ENCODE measurements at regions not wholly inside any gene's neighbourhood (a gene's known extent, or its start where the extent isn't known, plus 50 kb on each side); places are given as distances from the start of the nearest gene placed in this dataset.

- DNase-seq (ENCODE audit: low read depth), result no peak
Measured at GRCh38 chr9:18074041-18074440, 399.9 kb upstream of the ADAMTSL1 start.

- no peak for DNase-seq (ENCODE audit: low read depth)
Measured at GRCh38 chr9:18075253-18075952, 398.6 kb upstream of the ADAMTSL1 start.

- DNase-seq (ENCODE audit: low read depth), result no peak
Measured at GRCh38 chr9:18077941-18078678, 395.8 kb upstream of the ADAMTSL1 start.

- no peak for DNase-seq (ENCODE audit: low read depth)
Measured at GRCh38 chr9:18092138-18092537, 381.8 kb upstream of the ADAMTSL1 start.

- DNase-seq (ENCODE audit: low read depth), result no peak
Measured at GRCh38 chr9:18106006-18106560, 367.9 kb upstream of the ADAMTSL1 start.

GRCh38 chr9:18109675-18110074, 364.3 kb upstream of the ADAMTSL1 start:
- DNase-seq (ENCODE audit: low read depth), result no peak

GRCh38 chr9:18111146-18111545, 362.8 kb upstream of the ADAMTSL1 start:
- no peak for DNase-seq (ENCODE audit: low read depth)

- no peak for DNase-seq (ENCODE audit: low read depth)
Measured at GRCh38 chr9:18114559-18115475, 359.1 kb upstream of the ADAMTSL1 start.

GRCh38 chr9:18118268-18118667, 355.7 kb upstream of the ADAMTSL1 start:
- no peak for DNase-seq (ENCODE audit: low read depth)

- DNase-seq (ENCODE audit: low read depth), result no peak
Measured at GRCh38 chr9:18122171-18122570, 351.8 kb upstream of the ADAMTSL1 start.

- no peak for DNase-seq (ENCODE audit: low read depth)
Measured at GRCh38 chr9:18124760-18125159, 349.2 kb upstream of the ADAMTSL1 start.

- DNase-seq (ENCODE audit: low read depth), result no peak
Measured at GRCh38 chr9:18126831-18127498, 347.0 kb upstream of the ADAMTSL1 start.

GRCh38 chr9:18127499-18127875, 346.5 kb upstream of the ADAMTSL1 start:
- DNase-seq (ENCODE audit: low read depth), result no peak

GRCh38 chr9:18129809-18130334, 344.1 kb upstream of the ADAMTSL1 start:
- DNase-seq (ENCODE audit: low read depth), result no peak

GRCh38 chr9:18136354-18136994, 337.5 kb upstream of the ADAMTSL1 start:
- no peak for DNase-seq (ENCODE audit: low read depth)

- DNase-seq (ENCODE audit: low read depth), result no peak
Measured at GRCh38 chr9:18137815-18138214, 336.1 kb upstream of the ADAMTSL1 start.

GRCh38 chr9:18138656-18139055, 335.3 kb upstream of the ADAMTSL1 start:
- no peak for DNase-seq (ENCODE audit: low read depth)

- DNase-seq (ENCODE audit: low read depth), result no peak
Measured at GRCh38 chr9:18141681-18142080, 332.3 kb upstream of the ADAMTSL1 start.

GRCh38 chr9:18143073-18143745, 330.7 kb upstream of the ADAMTSL1 start:
- no peak for DNase-seq (ENCODE audit: low read depth)

GRCh38 chr9:18146329-18146728, 327.6 kb upstream of the ADAMTSL1 start:
- no peak for DNase-seq (ENCODE audit: low read depth)

Data from activated gamma-delta T cell treated with anti-CD3 and anti-CD28 coated beads, Interleukin-2, amount 50 U/mL, for 16 hours (primary cell).